Hepatic stellate cell (primary cell): ENCODE measurements at regions not wholly inside any gene's neighbourhood (a gene's known extent, or its start where the extent isn't known, plus 50 kb on each side); places are given as distances from the start of the nearest gene placed in this dataset.

Experiments
- DNase-seq: peaks from one replicate; pipeline ENCODE4 v3.0.0; 2011; ENCODE audit warnings: low spot score

GRCh38 chr9:82320566-82320965 lies 332.0 kb downstream of the SPATA31D1 start:
- DNase-seq: no peak

GRCh38 chr9:82325907-82326306 lies 337.3 kb downstream of the SPATA31D1 start:
- DNase-seq: no peak

- DNase-seq: no peak
These were observed 339.1 kb downstream of the SPATA31D1 start for GRCh38 chr9:82327641-82328040.

- DNase-seq: no peak
These were observed 342.5 kb downstream of the SPATA31D1 start for GRCh38 chr9:82331079-82331478.

- DNase-seq: peak; percentile 22
These were observed 343.6 kb downstream of the SPATA31D1 start for GRCh38 chr9:82332018-82332773.

- DNase-seq: no peak
These were observed 344.2 kb downstream of the SPATA31D1 start for GRCh38 chr9:82332774-82333152.

- DNase-seq: no peak
These were observed 345.1 kb downstream of the SPATA31D1 start for GRCh38 chr9:82333671-82334070.

- no peak for DNase-seq
These were observed 345.7 kb downstream of the SPATA31D1 start for GRCh38 chr9:82334286-82334685.

GRCh38 chr9:82337351-82337750 lies 348.8 kb downstream of the SPATA31D1 start:
- no peak for DNase-seq

GRCh38 chr9:82342046-82342445 lies 353.5 kb downstream of the SPATA31D1 start:
- no peak for DNase-seq

- DNase-seq: no peak
These were observed 357.5 kb downstream of the SPATA31D1 start for GRCh38 chr9:82346040-82346439.

- no peak for DNase-seq
These were observed 365.2 kb downstream of the SPATA31D1 start for GRCh38 chr9:82353631-82354278.

- DNase-seq: peak; percentile 41
These were observed 365.7 kb downstream of the SPATA31D1 start for GRCh38 chr9:82354279-82354659.

GRCh38 chr9:82356131-82356530 lies 367.6 kb downstream of the SPATA31D1 start:
- no peak for DNase-seq

GRCh38 chr9:82356871-82357270 lies 368.3 kb downstream of the SPATA31D1 start:
- no peak for DNase-seq

GRCh38 chr9:82363198-82363597 lies 374.6 kb downstream of the SPATA31D1 start:
- DNase-seq: no peak

- DNase-seq: no peak
These were observed 375.1 kb downstream of the SPATA31D1 start for GRCh38 chr9:82363682-82364081.

GRCh38 chr9:82367016-82367415 lies 378.4 kb downstream of the SPATA31D1 start:
- DNase-seq: no peak

GRCh38 chr9:82367929-82368328 lies 379.4 kb downstream of the SPATA31D1 start:
- no peak for DNase-seq

- no peak for DNase-seq
These were observed 380.8 kb downstream of the SPATA31D1 start for GRCh38 chr9:82369251-82369945.

GRCh38 chr9:82375041-82375440 lies 386.5 kb downstream of the SPATA31D1 start:
- no peak for DNase-seq

GRCh38 chr9:82376677-82377232 lies 388.2 kb downstream of the SPATA31D1 start:
- no peak for DNase-seq
